Fibroblast of lung (primary cell): ENCODE measurements at regions not wholly inside any gene's neighbourhood (a gene's known extent, or its start where the extent isn't known, plus 50 kb on each side); places are given as distances from the start of the nearest gene placed in this dataset.

ENCODE experiments used
- EZH2 ChIP-seq: IDR thresholded peaks from 2 replicates; pipeline ENCODE4 v1.5.1; 2012; ENCODE audit warnings: low read length, control low read depth, mild to moderate bottlenecking; ENCODE audit errors: missing control alignments
- TF ChIP-seq, protein P1 (sequence below), 2 donors: IDR thresholded peaks in 1 of 2; conservative IDR thresholded peaks in 1 of 2; 1 replicate in 1 of 2; 2 replicates in 1 of 2; pipeline ENCODE4 v1.5.1; 2011 to 2012; ENCODE audit warnings: low read length in 2 of 2, control low read depth in 1 of 2, inconsistent platforms in 1 of 2, low read depth in 1 of 2, mild to moderate bottlenecking in 1 of 2

DNA sequence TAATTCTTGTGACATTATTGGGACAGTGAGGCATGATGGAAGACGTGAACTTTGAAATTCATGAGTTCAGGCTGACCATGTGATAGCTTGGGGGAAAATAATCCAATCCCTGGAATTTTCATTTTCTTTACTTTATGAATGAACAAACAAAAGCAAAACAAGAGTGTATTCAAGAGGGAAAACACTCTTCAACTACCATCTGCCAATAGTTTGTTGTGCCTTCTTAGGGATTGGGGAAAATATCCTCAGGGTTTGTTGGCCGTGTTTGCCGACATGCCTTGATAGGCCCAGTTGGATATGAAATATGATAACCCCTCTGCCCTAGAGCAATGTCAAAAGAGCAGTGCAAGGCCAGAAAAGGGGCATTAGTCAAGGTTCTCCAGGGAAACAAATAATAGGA, 80.8 kb upstream of the CLNK start:
- TF ChIP-seq, protein P1, sequence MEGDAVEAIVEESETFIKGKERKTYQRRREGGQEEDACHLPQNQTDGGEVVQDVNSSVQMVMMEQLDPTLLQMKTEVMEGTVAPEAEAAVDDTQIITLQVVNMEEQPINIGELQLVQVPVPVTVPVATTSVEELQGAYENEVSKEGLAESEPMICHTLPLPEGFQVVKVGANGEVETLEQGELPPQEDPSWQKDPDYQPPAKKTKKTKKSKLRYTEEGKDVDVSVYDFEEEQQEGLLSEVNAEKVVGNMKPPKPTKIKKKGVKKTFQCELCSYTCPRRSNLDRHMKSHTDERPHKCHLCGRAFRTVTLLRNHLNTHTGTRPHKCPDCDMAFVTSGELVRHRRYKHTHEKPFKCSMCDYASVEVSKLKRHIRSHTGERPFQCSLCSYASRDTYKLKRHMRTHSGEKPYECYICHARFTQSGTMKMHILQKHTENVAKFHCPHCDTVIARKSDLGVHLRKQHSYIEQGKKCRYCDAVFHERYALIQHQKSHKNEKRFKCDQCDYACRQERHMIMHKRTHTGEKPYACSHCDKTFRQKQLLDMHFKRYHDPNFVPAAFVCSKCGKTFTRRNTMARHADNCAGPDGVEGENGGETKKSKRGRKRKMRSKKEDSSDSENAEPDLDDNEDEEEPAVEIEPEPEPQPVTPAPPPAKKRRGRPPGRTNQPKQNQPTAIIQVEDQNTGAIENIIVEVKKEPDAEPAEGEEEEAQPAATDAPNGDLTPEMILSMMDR (conservative IDR thresholded peaks at IDR 0.05 in 1 of 2, IDR thresholded peaks at IDR 0.05 in 1 of 2; ENCODE audit: low read depth in 1 of 2, low read length in 2 of 2) = no peak
- TF ChIP-seq EZH2 = no peak
